ENCODE measurements at regions not wholly inside any gene's neighbourhood (a gene's known extent, or its start where the extent isn't known, plus 50 kb on each side); places are given as distances from the start of the nearest gene placed in this dataset.

GRCh38 chr4:181775298-181775697 lies 467.9 kb upstream of the TENM3 start:
- Histone ChIP-seq H3K4me3 (ENCODE audit: low read depth, low read length) (no peak overlapping the region), H3K36me3 (no peaks in the 10 kb centered on the region), H3K4me1 (no peaks in the 10 kb centered on the region), H3K27me3 (no peaks in the 10 kb centered on the region), H3K9me3 (no peaks in the 10 kb centered on the region)
- no peak for DNase-seq
- TF ChIP-seq CTCF (IDR thresholded peaks at IDR 0.05; ENCODE audit: low read depth, low read length): no peak

- Histone ChIP-seq H3K4me3 (ENCODE audit: low read depth, low read length) (no peak overlapping the region), H3K4me1 (no peaks in the 10 kb centered on the region), H3K9me3 (no peaks in the 10 kb centered on the region), H3K36me3 (no peaks in the 10 kb centered on the region), H3K27me3 (no peaks in the 10 kb centered on the region)
- DNase-seq: no peak
- TF ChIP-seq CTCF (IDR thresholded peaks at IDR 0.05; ENCODE audit: low read depth, low read length): no peak
Observed at GRCh38 chr4:181776264-181777054, 466.7 kb upstream of the TENM3 start.

- Histone ChIP-seq H3K4me3 (ENCODE audit: low read depth, low read length) (no peak overlapping the region), H3K4me1 (no peaks in the 10 kb centered on the region), H3K9me3 (no peaks in the 10 kb centered on the region), H3K27me3 (no peaks in the 10 kb centered on the region), H3K36me3 (no peaks in the 10 kb centered on the region)
- TF ChIP-seq CTCF (IDR thresholded peaks at IDR 0.05; ENCODE audit: low read depth, low read length): no peak
- no peak for DNase-seq
Observed at GRCh38 chr4:181777518-181777917, 465.7 kb upstream of the TENM3 start.

GRCh38 chr4:181784881-181785280 lies 458.3 kb upstream of the TENM3 start:
- Histone ChIP-seq H3K27me3 (no peaks in the 10 kb centered on the region), H3K36me3 (no peaks in the 10 kb centered on the region), H3K9me3 (no peaks in the 10 kb centered on the region), H3K4me1 (no peaks in the 10 kb centered on the region), H3K4me3 (ENCODE audit: low read depth, low read length) (no peak overlapping the region)
- no peak for DNase-seq
- no peak for TF ChIP-seq CTCF (IDR thresholded peaks at IDR 0.05; ENCODE audit: low read depth, low read length)

GRCh38 chr4:181792641-181793040 lies 450.6 kb upstream of the TENM3 start:
- no peaks in the 10 kb centered on the region for H3K4me1 ChIP-seq
- H3K36me3 ChIP-seq: no peaks in the 10 kb centered on the region
- H3K9me3 ChIP-seq: no peaks in the 10 kb centered on the region
- no peak for TF ChIP-seq CTCF (IDR thresholded peaks at IDR 0.05; ENCODE audit: low read depth, low read length)
- DNase-seq: no peak
- H3K4me3 ChIP-seq (ENCODE audit: low read depth, low read length): no peak overlapping the region
- H3K27me3 ChIP-seq: no peaks in the 10 kb centered on the region

GRCh38 chr4:181793096-181793495 lies 450.1 kb upstream of the TENM3 start:
- TF ChIP-seq CTCF (IDR thresholded peaks at IDR 0.05; ENCODE audit: low read depth, low read length): no peak
- no peak for DNase-seq

More at GRCh38 chr4:181793096-181793495, 450.1 kb upstream of the TENM3 start:
- H3K4me1 ChIP-seq: no peaks in the 10 kb centered on the region
- H3K27me3 ChIP-seq: no peaks in the 10 kb centered on the region
- H3K9me3 ChIP-seq: no peaks in the 10 kb centered on the region
- H3K4me3 ChIP-seq (ENCODE audit: low read depth, low read length): no peak overlapping the region
- no peaks in the 10 kb centered on the region for H3K36me3 ChIP-seq
